Right forelimb (tissue), 1 donor: ENCODE measurements at regions not wholly inside any gene's neighbourhood (a gene's known extent, or its start where the extent isn't known, plus 50 kb on each side); places are given as distances from the start of the nearest gene placed in this dataset.

Source experiments
- DNase-seq: peaks from one replicate; pipeline ENCODE4 v3.0.0-alpha.2; 2018

DNA sequence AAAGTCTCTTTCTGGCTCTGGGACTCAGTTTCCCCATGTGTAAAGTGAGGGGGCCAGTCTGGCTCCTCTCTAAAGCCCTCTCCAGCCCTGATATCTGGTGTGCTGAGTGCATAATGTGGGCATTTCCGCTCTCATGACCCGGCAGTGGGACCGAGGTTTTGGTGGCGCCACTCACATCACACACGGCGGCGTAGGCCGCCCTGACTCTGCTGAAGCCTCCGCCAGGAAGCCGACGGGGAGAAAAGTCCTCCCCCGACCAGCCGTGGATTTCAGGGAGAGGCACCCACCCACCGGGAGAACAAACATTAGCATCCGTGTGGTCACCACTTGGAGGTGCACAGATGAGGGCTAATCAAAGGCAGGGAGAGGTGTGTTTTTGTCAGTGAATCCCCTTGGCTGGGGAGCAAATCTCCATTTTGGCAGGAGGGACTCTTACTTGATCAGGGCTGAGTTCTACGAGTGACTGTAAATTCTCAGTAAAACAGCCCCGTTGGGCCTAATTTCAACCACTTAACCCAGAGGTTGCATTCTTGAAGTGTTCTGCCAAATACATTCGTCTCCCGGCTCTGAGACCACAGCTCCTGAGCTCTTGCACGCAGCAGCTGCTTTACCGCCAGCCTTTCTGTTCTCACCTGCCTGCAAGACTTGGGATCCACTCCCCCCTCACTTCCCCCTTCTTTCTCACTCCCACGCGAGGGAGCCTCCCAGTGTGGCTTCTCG lies 118.2 kb downstream of the FOXD2 start:
- peak; percentile 61 for DNase-seq

DNA sequence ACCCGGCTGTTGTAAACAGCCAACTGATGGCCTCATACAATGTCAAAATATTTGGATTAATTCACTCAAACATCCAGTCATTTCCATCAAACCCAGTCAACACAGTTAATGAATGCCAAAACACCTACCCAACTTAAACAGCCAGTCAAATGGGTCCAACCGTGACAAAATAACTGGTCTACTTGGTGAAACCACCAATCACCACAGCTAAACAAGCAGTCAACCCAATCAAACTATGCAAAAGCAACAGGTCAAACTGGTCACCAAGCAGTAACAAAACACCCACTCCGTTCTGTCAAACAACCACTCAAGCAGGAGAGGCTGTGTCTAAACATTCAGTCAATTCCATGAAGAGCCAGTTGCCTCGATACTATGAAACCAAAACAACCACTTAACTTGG lies 119.2 kb downstream of the FOXD2 start:
- DNase-seq, result no peak

DNA sequence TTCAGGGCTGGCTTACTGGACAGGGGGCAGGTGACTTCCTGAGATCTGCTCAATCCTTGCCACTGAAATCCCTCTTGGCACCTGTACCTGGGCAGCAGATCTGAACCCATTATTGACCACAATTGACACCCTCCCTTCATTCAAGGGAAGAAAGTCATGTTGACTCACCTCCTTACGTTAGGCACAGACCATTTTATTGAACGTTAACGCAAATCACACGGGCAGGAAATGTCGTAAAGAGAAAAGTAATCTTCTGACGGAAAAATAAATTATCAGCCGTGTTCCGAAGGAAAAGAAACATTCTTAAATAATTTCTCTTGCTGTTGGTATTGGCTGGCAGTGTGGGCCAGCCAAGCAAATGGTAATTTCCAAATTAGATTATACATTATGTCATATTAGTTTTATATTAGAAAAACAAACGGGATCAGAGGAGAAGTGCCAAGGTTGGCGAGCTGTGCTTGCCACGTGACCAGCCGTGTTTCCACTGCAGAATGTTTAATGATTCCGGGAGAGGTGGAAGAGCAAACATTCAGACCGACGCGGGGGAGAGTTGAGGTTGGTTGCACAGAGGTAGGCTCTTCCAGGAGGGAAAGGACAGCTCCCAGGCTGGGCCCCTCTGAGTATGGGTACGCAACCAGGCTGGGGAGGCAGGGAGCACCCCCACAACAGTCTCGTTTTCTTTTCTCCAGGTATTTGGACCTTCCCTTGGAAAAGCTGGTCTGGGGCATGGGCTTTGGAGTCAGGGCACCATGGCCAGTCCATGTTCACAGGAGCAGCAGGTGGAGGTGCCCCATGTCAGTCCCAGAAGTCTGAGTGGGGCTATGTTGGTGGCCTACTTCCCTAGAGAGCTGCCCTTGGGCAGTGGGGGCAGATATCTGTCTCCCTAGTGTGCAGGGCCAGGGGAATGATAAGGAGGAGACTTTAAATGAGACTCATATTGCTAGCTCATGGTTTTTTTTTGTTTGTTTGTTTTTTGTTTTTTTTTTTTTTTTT lies 121.1 kb downstream of the FOXD2 start:
- DNase-seq, result peak; percentile 54

DNA sequence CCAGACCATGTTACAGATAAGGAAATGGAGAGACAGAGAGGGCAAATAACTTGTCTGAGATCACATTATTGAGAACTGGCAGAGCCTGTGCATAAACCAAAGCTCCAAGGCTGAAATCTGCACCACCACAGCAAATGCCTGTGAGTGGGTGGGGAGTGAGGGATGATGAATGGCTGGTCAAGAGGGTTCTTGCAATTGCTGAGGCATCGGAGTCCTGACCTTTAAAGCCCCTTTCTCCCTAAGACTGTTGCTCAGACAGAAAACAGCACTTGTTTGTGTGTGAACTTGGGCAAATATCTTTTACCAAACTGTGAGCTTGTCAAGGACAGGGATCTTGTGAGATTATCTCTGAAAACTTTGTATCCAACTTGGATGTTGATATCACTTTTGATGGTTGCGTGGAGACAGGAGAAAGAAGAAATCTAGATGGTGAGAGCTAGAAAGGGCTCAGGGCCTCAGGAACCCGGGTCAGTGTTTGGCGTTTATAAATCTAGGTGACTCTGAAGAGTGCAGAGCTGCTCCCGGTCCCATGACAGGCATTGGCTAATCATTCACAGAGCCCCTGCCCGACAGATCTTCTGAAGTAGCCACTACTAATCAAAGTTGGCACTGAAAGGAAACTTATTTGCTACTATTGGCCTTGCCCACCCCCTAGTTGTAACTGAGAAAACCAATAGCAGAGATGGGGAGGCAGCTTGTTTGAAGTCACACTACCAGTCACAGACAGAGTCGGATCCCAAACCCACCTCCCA lies 122.3 kb downstream of the FOXD2 start:
- DNase-seq, result no peak

DNA sequence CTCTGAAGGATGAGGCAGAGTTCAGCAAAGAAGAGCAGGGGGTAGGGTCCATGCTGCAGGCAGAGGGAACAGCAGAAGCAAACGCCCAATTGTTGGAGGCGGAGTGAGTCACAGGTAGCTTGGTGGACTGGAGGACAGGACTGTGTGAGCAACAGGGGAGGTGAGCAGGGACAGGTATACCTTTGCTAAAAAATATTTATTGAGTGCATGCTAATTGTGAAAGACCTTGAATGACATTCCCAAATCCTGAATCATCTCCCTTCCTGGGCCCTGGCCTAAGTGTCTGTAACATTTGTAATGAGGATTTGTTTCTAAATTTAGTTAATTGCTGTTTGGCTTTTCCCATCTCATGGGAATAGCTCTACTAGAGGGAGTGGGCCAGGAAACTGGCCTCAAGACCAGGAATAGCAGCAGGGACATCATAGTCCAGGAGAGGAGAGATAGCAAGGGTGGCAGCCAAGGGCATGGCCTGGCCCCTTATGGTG lies 123.7 kb downstream of the FOXD2 start:
- DNase-seq, result no peak

DNA sequence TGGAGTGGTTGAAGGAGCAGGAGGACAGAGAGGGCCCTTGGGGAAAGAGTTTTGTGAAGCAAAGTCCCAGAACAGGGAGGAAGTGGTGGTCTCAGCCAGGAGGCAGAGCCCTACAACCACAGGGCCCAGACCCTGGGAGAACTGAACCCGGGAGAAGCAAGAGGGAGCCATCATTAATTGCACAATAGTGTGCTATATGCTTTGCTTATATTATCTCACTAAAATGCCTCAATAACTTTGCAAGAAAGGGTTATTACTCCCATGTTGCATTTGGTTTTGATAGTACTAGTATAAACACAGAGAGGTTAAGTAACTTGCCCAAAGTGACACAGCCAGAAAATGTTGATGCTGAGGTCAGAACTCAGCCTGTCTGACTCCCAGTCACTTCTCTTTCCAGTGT lies 124.3 kb downstream of the FOXD2 start:
- no peak for DNase-seq

DNA sequence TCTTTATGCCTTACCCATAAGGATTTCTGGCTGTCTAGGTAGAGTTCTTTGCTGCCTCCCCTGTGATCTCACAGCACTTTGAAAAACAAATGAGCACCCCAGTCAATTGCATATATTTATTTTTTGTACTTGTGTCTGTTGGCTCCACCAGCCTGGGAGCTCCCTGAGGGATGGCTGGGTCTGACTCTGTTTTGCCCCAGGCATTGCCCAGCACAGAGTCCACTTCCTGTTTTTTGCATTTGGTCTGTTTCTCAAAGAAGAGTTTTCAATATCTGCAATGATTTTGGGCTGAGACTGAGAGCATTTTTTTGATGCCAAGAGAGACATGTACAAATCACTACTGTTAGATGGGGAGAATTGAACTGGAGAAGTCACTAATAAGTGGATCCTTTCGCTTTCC lies 125.0 kb downstream of the FOXD2 start:
- no peak for DNase-seq

DNA sequence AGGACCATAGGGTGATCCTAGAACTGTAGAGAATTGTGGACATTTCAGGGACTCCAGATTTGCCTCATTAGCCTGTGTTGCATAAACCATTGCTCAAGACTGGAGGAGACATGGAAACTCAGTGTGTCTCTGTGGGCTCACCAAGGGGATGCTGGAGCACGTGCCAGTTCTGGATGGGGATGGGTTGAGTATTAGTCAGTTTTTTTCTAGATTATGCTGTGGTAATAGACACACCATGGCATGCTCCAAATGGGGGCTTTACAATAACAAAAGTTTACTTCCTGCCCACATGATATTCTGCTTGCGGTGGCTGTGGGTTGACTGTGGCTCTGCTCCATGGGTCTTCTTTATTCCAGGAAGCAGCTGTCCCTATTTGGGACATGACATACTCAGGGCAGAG lies 125.4 kb downstream of the FOXD2 start:
- no peak for DNase-seq

DNA sequence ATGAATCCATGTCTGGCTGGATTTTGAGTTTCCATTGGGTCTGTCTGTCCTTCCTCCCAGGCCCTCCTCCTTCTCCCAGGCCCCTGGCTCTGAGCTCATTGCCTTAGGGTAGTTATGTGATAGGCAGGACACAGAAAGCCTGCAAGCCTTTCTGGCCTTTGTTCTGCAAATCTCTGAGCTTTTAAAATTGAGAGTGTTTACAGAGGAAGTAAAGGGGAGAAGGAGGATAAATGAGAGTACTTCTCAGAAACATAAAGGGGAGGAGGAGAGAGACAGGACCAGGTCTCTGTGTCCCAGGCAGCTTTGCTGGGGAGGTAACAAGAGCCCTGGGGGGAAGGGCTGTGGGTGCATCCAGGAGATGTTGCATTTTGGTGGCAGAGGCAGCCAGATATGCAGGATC lies 126.7 kb downstream of the FOXD2 start:
- no peak for DNase-seq

DNA sequence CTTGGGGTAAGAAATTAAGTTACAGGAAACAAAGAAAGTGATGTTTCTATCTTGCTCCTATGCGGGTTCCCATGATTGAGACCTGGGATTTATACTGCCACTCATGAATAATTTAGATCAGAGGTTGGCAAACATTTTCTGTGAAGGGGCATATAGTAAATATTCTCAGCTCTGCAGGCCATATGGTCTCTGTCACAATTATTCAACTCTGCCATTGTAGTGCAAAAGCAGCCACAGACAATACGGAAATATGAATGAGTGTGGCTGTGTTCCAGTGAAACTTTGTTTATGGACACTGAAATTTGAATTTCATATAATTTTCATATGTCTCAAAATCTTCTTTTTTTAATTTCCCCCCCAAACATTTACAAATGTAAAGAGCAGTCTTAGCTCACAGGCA lies 127.2 kb downstream of the FOXD2 start:
- DNase-seq, result no peak

DNA sequence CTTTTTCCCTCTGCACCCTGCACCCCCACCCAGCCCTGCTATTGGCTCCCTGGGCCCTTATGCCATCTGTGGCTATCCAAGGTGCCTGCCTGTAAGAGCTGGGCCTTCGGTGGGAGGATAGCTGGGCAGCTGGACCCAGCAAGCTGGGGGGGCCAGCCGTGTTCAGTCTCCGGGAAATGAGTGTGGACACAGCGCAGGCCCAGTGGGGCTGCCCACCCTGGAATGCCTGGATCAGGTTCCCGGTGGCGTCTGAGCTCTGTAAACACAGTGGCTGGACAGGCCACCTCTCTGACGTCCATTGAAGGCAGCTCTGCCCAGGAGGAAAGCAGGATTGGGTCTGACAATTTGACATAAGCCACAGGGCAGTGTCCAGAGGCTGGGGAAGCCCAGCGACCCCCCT lies 127.8 kb downstream of the FOXD2 start:
- no peak for DNase-seq

DNA sequence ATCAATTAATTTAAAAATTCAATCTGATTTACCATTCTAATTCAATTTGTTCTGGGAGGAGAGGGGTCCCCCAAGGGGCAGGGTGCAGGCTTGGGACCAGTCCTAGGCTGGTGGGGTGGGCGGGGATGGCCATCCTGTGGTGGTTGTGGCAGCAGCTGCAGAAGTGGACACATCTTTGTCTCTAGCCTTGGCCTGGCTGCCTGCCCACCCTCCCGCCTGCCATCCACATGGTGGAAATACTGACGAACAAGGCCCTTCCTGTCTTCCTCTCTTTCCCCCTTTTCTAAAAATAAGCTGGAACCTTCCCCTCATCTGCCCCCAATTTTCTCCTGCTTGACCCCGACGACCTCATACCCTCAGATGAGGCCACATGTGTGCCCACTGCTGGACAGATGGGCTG lies 130.9 kb downstream of the FOXD2 start:
- peak; percentile 63 for DNase-seq

DNA sequence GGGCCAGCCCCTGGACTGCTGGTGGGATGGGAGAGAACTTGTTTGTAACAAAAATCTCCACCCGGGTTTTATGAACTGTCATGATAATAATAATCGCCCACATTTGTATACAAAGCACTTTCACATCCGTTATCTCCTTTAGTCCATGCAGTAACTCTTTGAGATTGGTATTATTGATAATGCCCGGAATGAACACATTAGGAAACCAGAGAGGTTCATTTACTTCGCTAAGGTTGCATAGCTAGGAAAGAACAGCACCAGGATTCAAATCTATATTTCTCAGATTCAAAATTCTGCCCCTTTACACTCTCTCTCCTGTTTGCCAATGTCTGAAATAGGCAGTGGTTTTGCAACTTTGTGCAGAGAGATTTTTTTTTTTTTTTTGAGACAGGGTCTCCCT lies 131.4 kb downstream of the FOXD2 start:
- no peak for DNase-seq

DNA sequence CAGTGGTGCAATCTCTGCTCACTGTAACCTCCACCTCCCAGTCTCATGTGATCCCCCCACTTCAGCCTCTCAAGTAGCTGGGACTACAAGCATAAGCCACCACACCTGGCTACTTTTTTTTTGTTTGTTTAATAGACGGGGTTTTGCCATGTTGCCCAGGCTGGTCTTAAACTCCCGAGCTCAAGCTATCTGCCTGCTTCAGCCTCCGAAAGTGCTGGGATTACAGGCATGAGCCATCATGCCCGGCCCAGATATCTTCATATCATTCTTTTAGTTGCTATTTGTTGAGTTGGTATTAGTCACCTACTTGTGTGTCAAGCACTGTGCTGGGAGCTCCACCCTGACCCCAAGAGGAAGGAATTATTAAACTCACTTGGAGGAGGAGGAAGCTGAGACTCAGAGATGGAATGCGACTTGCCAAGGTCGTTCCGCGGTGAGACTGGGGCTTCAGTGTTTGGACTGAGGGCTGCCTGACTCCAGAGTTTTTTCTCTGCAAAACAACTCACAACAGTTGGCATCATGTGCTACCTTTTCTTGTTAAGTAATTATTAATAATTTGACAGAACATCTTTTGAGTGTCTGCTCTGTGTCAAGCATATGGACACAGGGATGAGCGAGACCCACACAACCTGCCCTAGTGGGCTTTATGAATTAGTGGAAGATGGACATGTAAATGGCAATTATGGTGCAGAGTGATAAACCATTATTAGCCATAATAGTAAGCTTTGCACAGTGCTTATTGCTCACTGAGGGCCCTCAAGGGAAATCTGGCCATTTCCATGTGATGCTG lies 132.0 kb downstream of the FOXD2 start:
- DNase-seq, result no peak

DNA sequence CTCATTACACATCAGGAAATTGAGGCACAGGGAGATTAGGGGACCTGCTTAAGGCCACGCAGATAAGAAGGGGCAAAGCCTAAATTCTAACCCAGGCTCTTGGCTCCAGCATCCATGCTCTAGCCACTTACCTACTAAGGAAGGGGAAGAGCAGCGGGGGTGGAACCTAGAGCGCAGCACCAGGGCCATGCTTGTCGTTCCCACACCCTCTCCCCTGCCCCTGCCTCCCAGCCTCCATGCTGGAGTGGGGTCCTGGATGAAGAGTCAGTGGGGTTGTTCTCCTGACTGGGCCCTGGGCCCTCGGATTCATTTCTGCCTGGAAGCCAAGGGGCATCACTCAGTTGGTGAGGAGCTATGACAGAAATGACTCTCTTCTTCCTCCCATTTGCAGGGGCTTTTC lies 133.3 kb downstream of the FOXD2 start:
- DNase-seq, result no peak

DNA sequence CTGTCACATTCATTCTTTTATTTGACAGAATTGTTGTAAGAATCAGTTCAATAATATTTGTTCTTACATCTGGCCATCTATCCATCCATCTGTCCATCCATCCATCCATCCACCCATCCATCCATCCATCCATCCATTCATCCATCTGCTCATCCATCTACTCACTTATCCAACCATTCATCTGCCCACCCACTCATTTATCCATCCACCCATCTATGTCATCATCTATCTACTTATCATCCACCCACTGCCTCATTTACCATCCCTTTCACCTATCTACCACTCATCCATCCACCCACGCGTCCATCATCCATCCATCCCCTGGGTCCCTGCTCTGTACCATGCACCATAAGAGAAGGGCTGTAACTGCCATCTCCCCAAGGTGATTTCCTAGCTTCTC lies 134.1 kb downstream of the FOXD2 start:
- DNase-seq, result no peak

DNA sequence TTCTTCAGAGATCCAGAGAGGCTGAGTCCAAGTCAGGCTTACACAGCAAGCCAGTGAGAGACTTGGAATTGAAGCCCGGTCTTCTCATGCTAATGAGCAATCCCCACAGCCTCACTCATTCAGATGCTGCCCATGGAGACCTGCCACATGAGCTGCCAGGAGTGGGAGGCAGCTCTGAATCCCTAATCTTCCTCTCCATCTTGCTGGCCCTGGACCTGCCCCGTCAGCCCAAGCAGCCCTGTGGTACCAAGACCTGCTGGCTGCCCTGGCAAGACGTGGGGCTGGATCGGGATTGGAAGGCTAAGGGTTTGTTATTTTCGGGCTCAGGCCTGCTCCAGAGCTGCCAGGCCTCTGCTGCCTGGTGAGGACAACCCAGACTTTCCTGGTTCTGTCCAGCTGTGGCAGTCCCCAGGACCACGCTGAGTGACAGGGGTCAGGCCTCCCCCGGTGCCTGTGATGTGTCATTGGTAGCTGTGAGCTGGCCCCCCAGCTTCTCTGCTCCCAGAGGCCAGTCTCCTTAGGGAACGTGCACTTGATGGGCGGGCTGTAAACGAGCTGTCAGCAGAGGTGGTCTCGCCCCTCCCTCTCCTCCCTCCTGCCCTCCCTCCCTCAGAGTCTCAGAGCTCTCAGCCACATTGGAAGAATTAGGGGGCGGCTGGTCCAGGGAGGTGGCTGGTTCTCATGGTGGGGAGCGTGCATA lies 135.0 kb downstream of the FOXD2 start:
- DNase-seq, result no peak

DNA sequence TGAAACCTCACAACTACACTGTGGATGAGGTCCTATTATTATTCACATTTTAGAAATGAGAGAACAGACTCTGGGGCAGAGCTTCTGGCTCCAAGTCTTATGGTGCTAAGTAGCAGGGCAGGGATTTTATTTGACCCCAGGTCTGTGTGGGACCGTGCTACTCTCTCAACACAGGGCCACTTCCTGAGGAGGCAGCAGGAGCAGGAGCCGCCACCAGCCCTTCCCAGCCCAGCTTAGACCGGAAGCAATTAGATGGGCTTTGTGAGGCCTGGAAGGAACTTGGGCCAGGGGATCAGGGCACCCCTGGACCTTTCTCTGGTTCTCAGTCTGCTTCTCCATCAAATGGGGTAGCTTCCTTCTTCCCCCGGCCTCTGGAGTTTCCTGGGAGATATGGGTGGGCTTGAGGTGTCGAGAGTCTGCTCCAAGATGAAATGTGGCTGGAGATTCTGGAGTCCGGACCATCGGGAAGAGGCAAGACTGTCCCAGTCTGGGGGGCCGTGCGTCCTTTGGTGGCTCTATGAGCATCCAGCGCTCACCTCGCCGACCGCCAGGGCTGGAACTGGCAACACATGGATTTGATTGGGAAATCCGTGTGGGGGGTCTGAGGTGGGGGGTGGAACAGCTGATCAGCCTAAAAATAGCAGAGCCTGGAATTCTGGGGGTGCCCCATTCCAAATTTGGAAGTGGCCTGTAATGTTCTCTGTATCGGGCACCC lies 136.8 kb downstream of the FOXD2 start:
- no peak for DNase-seq

DNA sequence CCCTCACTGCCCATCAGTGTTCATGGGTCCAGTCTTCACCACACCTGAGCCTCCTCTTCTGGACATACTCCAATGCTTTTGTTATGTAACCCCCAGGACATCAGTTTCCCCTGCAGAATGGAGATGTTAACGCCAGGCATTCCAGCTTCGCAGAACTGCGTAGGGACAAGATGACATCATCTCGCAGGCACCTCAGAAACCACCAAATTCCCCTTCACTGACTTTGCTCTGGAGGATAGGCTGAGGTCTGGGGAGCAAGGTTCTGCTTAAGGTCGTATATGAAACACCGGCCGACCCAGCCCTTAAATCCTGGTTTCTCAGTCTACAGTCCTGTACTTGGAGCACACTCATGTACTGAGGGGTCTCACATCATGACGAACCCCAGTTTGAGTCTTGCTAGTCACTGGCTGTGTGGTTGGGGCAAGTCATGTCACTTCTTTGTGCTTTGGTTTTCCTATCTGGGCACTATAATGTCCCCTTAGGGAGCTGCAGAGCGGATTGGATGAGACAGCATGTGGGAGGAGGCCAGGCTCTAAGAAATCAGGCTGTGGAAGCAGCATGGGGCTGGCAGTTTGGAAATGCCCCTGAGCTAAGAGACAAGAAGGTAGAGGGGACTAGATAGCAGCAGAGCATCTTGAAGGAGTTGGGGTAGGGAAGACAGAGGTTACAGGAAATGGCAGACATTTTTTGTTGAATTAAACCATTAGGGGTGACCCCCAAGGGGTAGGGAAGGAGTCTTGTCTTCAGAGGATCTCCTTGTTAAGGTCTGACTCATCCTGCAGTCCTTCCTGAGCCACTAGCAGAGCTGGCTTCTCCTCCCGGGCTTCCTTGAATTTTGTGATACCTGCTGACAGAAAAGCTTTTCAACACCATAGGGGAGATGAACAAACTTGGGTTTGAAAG lies 138.3 kb downstream of the FOXD2 start:
- no peak for DNase-seq

DNA sequence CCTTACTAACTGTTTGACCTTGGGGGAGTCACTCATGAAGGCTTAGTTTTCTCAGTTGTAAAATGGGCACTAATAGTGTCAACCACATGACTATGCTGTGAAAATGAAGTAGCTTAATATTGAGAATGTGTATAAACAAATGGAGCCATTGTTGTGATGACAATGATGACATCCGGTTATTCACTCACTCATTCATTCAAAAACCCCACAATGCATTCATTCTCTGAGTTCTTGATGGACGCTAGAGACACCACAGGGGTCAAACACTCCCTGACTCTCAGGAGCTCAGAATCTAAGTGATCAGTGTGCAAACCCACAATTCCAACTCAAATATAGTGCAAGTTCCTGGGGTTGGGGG lies 138.9 kb downstream of the FOXD2 start:
- DNase-seq, result no peak
